ENCODE measurements at regions not wholly inside any gene's neighbourhood (a gene's known extent, or its start where the extent isn't known, plus 50 kb on each side); places are given as distances from the start of the nearest gene placed in this dataset.
A peak's percentile ranks its signal among the peaks of the same experiment; 100 is the strongest.

DNA sequence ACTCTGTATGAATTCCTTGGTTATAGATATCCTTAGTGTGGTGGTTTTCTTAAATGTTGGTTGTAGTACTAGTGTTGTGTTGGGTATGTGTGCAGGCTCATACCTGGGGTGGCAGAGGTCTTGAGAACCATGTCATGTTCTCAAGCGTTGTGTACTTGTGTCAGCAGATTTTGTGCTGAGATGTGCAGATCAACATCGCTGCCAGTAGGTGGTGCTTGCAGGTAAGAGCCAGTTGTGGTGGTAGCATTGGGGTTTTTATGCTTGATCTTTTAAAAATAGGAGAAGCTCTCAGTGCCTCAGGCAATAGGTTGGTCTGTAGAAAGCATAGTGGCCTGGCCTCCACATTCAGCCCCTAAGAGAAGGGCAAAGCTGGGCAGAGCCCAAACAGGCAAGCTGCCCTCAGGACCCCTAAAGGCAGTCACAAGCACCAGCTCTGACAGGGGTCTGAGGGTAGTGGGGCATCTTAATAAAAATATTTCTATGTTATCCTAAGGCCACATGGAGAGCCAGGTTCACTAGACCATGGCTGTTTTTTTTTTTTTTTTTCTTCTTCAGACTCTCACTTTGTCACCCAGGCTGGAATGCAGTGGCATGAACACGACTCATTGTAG lies 164.0 kb downstream of the IL20RB start:
- peaks cover 0 to 5% (median 0%) of the 10 kb centered on the region in 7 donors for H3K27me3 ChIP-seq (replicated peaks in 1 of 7)
- 34 to 46% (median 39%) methylated on average over 3 of the region's 3 CpGs for WGBS, 5 donors
- H3K9me3 ChIP-seq: no peaks in the 10 kb centered on the region
- no peaks in the 10 kb centered on the region for H3K4me1 ChIP-seq
- DNase-seq: no peak
- no peaks in the 10 kb centered on the region for H3K36me3 ChIP-seq
- no peak for TF ChIP-seq POLR2AphosphoS5 (IDR thresholded peaks at IDR 0.05)
- TF ChIP-seq, protein P1, sequence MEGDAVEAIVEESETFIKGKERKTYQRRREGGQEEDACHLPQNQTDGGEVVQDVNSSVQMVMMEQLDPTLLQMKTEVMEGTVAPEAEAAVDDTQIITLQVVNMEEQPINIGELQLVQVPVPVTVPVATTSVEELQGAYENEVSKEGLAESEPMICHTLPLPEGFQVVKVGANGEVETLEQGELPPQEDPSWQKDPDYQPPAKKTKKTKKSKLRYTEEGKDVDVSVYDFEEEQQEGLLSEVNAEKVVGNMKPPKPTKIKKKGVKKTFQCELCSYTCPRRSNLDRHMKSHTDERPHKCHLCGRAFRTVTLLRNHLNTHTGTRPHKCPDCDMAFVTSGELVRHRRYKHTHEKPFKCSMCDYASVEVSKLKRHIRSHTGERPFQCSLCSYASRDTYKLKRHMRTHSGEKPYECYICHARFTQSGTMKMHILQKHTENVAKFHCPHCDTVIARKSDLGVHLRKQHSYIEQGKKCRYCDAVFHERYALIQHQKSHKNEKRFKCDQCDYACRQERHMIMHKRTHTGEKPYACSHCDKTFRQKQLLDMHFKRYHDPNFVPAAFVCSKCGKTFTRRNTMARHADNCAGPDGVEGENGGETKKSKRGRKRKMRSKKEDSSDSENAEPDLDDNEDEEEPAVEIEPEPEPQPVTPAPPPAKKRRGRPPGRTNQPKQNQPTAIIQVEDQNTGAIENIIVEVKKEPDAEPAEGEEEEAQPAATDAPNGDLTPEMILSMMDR (IDR thresholded peaks at IDR 0.05 in 8 of 11, conservative IDR thresholded peaks at IDR 0.05 in 3 of 11): peak in 2 of 11 experiments; percentile 8 to 18
- TF ChIP-seq POLR2A (IDR thresholded peaks at IDR 0.05): no peak
- intact Hi-C loops (cut with DNase I; ENCODE audit: low total_unique reads): no loop called here
- H3K4me3 ChIP-seq: no peak overlapping the region
- no peak overlapping the region for H3K27ac ChIP-seq

DNA sequence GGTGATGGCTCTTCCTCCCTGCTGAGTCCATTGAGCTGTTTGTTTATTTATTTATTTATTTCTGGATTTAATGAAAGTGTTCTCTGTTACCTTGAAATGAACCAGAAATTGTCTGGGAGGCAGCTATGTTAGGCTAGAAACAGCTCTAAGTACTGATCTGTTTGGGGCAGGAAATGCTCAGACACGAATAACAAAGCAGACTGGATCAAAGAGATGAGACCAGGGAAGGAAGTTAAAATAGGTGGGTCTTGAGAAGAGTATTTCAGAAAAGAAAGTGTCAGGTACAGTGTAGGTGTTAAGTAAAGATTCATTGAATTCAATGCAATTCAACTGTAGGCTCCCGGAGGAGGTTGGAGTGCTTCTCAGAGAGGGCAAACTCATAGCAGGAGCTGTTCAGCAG lies 173.3 kb downstream of the IL20RB start:
- Histone ChIP-seq H3K4me1 (no peaks in the 10 kb centered on the region), H3K27ac (no peak overlapping the region)
- WGBS, 5 donors: 42 to 54% (median 43%) methylated on average over 2 of the region's 2 CpGs

DNA sequence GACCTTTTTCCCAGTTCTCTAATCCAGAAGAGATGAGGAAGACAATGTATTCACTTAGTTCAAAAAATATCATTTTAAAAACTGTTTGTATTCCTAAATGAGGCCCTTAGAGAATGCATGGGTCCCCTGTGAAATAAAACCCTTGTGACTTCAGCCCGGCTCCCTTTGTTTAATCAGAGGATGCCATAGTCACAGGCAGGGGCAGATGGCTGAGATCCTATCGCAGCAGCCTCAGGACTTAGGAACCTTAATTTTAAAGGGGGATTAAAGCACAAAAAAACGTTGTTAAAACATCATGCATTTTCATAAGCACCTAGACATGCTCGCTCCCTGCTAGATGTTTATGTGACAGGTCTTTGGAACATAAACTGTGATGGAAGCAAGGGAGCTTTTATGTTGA lies 176.6 kb downstream of the IL20RB start:
- Histone ChIP-seq H3K36me3 (no peaks in the 10 kb centered on the region), H3K27me3 (replicated peaks in 1 of 7) (peaks cover 0 to 11% (median 0%) of the 10 kb centered on the region in 7 donors), H3K4me3 (no peak overlapping the region), H3K4me1 (no peaks in the 10 kb centered on the region), H3K9me3 (no peaks in the 10 kb centered on the region), H3K27ac (no peak overlapping the region)
- intact Hi-C loops (cut with DNase I; ENCODE audit: low total_unique reads): no loop called here
- no peak for DNase-seq
- whole genome bisulfite sequencing, 5 donors: 64 to 73% (median 66%) methylated on average over 4 of the region's 4 CpGs
- TF ChIP-seq, protein P1 (IDR thresholded peaks at IDR 0.05 in 8 of 11, conservative IDR thresholded peaks at IDR 0.05 in 3 of 11): no peak
- TF ChIP-seq POLR2AphosphoS5 (IDR thresholded peaks at IDR 0.05) (no peak), POLR2A (IDR thresholded peaks at IDR 0.05) (no peak)

More for the DNA sequence above, 173.3 kb downstream of the IL20RB start:
- H3K27me3 ChIP-seq (replicated peaks in 1 of 7): peaks cover 0 to 14% (median 0%) of the 10 kb centered on the region in 7 donors
- H3K4me3 ChIP-seq: no peak overlapping the region
- H3K9me3 ChIP-seq: no peaks in the 10 kb centered on the region
- intact Hi-C loops (cut with DNase I; ENCODE audit: low total_unique reads): no loop called here
- no peak for TF ChIP-seq POLR2AphosphoS5 (IDR thresholded peaks at IDR 0.05)
- TF ChIP-seq, protein P1 (IDR thresholded peaks at IDR 0.05 in 8 of 11, conservative IDR thresholded peaks at IDR 0.05 in 3 of 11): no peak
- no peak for TF ChIP-seq POLR2A (IDR thresholded peaks at IDR 0.05)
- no peak for DNase-seq
- H3K36me3 ChIP-seq: no peaks in the 10 kb centered on the region

DNA sequence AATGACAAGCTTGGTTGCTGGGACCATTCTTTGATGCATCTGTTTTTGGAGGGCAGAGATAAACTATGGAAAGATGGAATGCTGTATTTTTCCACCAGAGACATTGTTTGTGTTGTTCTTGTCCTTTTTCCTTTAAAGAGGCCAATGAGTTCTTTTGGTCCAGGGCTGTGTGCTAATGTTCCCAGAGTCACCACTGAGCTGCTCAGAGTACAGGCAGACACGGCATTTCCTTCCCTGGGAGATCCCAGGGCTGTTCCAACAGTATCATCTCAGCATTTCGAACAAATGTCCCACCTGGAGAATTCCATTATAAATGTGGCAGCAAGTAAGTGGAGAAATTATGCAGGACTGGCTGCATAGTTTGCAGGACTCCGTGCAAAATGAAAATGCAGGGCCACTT lies 190.6 kb downstream of the IL20RB start:
- no peaks in the 10 kb centered on the region for H3K36me3 ChIP-seq
- no peak overlapping the region for H3K27ac ChIP-seq
- TF ChIP-seq POLR2AphosphoS5 (IDR thresholded peaks at IDR 0.05) (no peak), POLR2A (IDR thresholded peaks at IDR 0.05) (no peak)
- TF ChIP-seq, protein P1 (IDR thresholded peaks at IDR 0.05 in 8 of 11, conservative IDR thresholded peaks at IDR 0.05 in 3 of 11): no peak
- no peaks in the 10 kb centered on the region for H3K9me3 ChIP-seq
- intact Hi-C loops (cut with DNase I; ENCODE audit: low total_unique reads): no loop called here
- WGBS, 5 donors: 42 to 63% (median 54%) methylated on average over 3 of the region's 3 CpGs
- peaks cover 0 to 18% (median 0%) of the 10 kb centered on the region in 7 donors for H3K27me3 ChIP-seq (replicated peaks in 1 of 7)
- no peak for DNase-seq
- no peak overlapping the region for H3K4me3 ChIP-seq
- no peaks in the 10 kb centered on the region for H3K4me1 ChIP-seq
